ENCODE measurements at regions not wholly inside any gene's neighbourhood (a gene's known extent, or its start where the extent isn't known, plus 50 kb on each side); places are given as distances from the start of the nearest gene placed in this dataset.
A peak's percentile ranks its signal among the peaks of the same experiment; 100 is the strongest.

DNA sequence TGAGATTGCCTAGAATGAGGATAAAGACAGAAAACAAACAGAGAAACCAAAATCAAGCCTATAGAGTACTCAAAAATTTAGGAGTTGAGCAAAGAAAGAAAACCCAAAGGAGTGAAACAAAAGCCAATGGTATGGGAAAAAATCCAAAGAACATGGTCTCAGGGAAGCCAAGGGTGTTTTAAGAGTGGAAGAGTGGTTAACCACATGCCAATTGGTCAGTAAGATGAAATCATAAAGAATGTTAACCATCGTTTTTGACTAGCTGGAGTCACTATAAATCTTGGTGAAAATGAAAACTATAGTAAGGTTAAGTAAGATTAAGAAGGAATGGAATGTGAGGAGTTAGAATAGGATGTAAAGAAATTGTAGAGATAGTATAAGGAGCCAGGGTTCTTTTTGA lies 64.7 kb upstream of the RPL34 start:
- no peak for TF ChIP-seq CTCF (IDR thresholded peaks at IDR 0.05; ENCODE audit: control extremely low read depth, extremely low read depth)
- peaks cover 0 to 3% (median under 1%) of the 10 kb centered on the region in 5 donors for H3K4me1 ChIP-seq (ENCODE audit: control insufficient read depth in 5 of 5, insufficient read depth in 5 of 5, low read length in 5 of 5)

DNA sequence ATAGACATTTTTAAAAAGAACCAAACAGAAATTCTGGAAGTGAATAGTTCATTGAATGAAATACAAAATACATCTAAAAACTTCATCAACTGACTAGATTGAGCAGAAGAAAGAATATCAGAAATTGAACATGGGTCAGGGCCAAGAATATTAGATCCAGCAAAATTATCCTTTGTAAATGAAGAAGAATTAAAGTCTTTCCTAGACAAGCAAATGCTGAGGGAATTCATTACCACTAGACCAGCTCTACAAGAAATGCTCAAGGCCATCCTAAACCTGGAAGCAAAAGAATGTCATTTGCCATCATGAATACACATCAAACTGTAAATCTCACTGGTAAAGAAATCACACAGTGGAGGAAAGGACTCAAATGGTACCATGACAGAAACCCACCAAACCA lies 72.7 kb upstream of the RPL34 start:
- DNase-seq (no peak), ATAC-seq (ENCODE audit: insufficient read depth, low FRiP score) (no peak)
- H3K27me3 ChIP-seq (ENCODE audit: control insufficient read depth in 3 of 3, insufficient read depth in 3 of 3, low read length in 2 of 3): no peaks in the 10 kb centered on the region
- no peak for TF ChIP-seq CTCF (IDR thresholded peaks at IDR 0.05; ENCODE audit: control extremely low read depth, extremely low read depth)
- no peaks in the 10 kb centered on the region for H3K36me3 ChIP-seq (ENCODE audit: control insufficient read depth in 4 of 4, insufficient read depth in 4 of 4, low read length in 4 of 4)
- H3K4me1 ChIP-seq (ENCODE audit: control insufficient read depth in 5 of 5, insufficient read depth in 5 of 5, low read length in 5 of 5): no peaks in the 10 kb centered on the region
- no peak overlapping the region for H3K9ac ChIP-seq (ENCODE audit: insufficient read depth in 1 of 2, low read length in 2 of 2)
- peaks cover 0 to 8% (median 3%) of the 10 kb centered on the region in 4 donors for H3K9me3 ChIP-seq (ENCODE audit: control insufficient read depth in 4 of 4, insufficient read depth in 3 of 4, low read length in 3 of 4)
- no peak overlapping the region for H3K27ac ChIP-seq (ENCODE audit: low read depth in 1 of 2, low read length in 1 of 2)
- no peak overlapping the region for H3K4me3 ChIP-seq

More for the DNA sequence above, 64.7 kb upstream of the RPL34 start:
- H3K27ac ChIP-seq (ENCODE audit: low read depth in 1 of 2, low read length in 1 of 2): no peak overlapping the region
- WGBS, 2 donors: 32 to 46% methylated on average over 1 of the region's 1 CpG
- H3K36me3 ChIP-seq (ENCODE audit: control insufficient read depth in 4 of 4, insufficient read depth in 4 of 4, low read length in 4 of 4): no peaks in the 10 kb centered on the region
- H3K9ac ChIP-seq (ENCODE audit: insufficient read depth in 1 of 2, low read length in 2 of 2): no peak overlapping the region
- peaks cover 0 to 2% (median 0%) of the 10 kb centered on the region in 4 donors for H3K9me3 ChIP-seq (ENCODE audit: control insufficient read depth in 4 of 4, insufficient read depth in 3 of 4, low read length in 3 of 4)
- DNase-seq (no peak), ATAC-seq (ENCODE audit: insufficient read depth, low FRiP score) (no peak)
- no peaks in the 10 kb centered on the region for H3K27me3 ChIP-seq (ENCODE audit: control insufficient read depth in 3 of 3, insufficient read depth in 3 of 3, low read length in 2 of 3)
- no peak overlapping the region for H3K4me3 ChIP-seq

DNA sequence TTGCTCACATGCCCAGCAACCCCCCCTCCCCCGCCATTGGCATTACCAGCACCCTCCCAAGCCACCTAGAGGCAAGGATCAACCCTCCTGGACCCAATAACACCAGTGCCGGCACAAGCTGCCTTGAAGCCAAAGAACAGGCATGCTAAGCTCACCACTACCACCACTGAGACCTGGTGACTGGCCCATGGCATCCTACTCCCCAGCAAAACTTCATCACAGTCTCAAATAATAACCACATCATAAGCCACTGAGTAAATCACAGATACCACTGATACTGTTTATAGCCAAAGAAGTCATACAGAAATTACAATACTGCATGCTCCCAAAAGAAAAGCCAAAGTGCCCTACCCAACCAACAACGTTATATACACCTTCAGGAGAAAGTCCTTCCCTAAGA lies 73.6 kb upstream of the RPL34 start:
- Histone ChIP-seq H3K4me1 (ENCODE audit: control insufficient read depth in 5 of 5, insufficient read depth in 5 of 5, low read length in 5 of 5) (no peaks in the 10 kb centered on the region), H3K9ac (ENCODE audit: insufficient read depth in 1 of 2, low read length in 2 of 2) (no peak overlapping the region), H3K4me3 (no peak overlapping the region), H3K36me3 (ENCODE audit: control insufficient read depth in 4 of 4, insufficient read depth in 4 of 4, low read length in 4 of 4) (no peaks in the 10 kb centered on the region), H3K9me3 (ENCODE audit: control insufficient read depth in 4 of 4, insufficient read depth in 3 of 4, low read length in 3 of 4) (peaks cover 0 to 8% (median 3%) of the 10 kb centered on the region in 4 donors), H3K27me3 (ENCODE audit: control insufficient read depth in 3 of 3, insufficient read depth in 3 of 3, low read length in 2 of 3) (no peaks in the 10 kb centered on the region), H3K27ac (ENCODE audit: low read depth in 1 of 2, low read length in 1 of 2) (no peak overlapping the region)
- no peak for ATAC-seq (ENCODE audit: insufficient read depth, low FRiP score)
- WGBS, 2 donors: 84 to 91% methylated on average over 3 of the region's 3 CpGs
- DNase-seq: no peak
- no peak for TF ChIP-seq CTCF (IDR thresholded peaks at IDR 0.05; ENCODE audit: control extremely low read depth, extremely low read depth)

GRCh38 chr4:108544481-108544880 lies 75.9 kb upstream of the RPL34 start:
- Histone ChIP-seq H3K27me3 (ENCODE audit: control insufficient read depth in 3 of 3, insufficient read depth in 3 of 3, low read length in 2 of 3) (no peaks in the 10 kb centered on the region), H3K36me3 (ENCODE audit: control insufficient read depth in 4 of 4, insufficient read depth in 4 of 4, low read length in 4 of 4) (no peaks in the 10 kb centered on the region), H3K27ac (ENCODE audit: low read depth in 1 of 2, low read length in 1 of 2) (no peak overlapping the region), H3K9me3 (ENCODE audit: control insufficient read depth in 4 of 4, insufficient read depth in 3 of 4, low read length in 3 of 4) (peaks cover 0 to 8% (median 3%) of the 10 kb centered on the region in 4 donors), H3K4me3 (no peak overlapping the region), H3K4me1 (ENCODE audit: control insufficient read depth in 5 of 5, insufficient read depth in 5 of 5, low read length in 5 of 5) (no peaks in the 10 kb centered on the region), H3K9ac (ENCODE audit: insufficient read depth in 1 of 2, low read length in 2 of 2) (no peak overlapping the region)
- WGBS, 2 donors: 77 to 88% methylated on average over 4 of the region's 4 CpGs
- no peak for TF ChIP-seq CTCF (IDR thresholded peaks at IDR 0.05; ENCODE audit: control extremely low read depth, extremely low read depth)
- peak in 2 of 3 donors; percentile 7 to 25 for DNase-seq
- ATAC-seq (ENCODE audit: insufficient read depth, low FRiP score): no peak
